DOHH2 (cell line): ENCODE measurements at regions not wholly inside any gene's neighbourhood (a gene's known extent, or its start where the extent isn't known, plus 50 kb on each side); places are given as distances from the start of the nearest gene placed in this dataset.

Experiments
- CTCF ChIP-seq: fragments of 200-600 bp; sonication (generic); IDR thresholded peaks from one replicate; pipeline ENCODE4 v1.5.1; 2014; ENCODE audit warnings: antibody characterized with exemption, mild to moderate bottlenecking, low read depth, low read length; ENCODE audit not compliant: poor library complexity, severe bottlenecking
- EZH2phosphoT487 ChIP-seq: fragments of 200-600 bp; sonication (generic); IDR thresholded peaks from 2 replicates; pipeline ENCODE4 v1.6.1; 2017; ENCODE audit warnings: borderline replicate concordance, mild to moderate bottlenecking, antibody characterized with exemption, low read length, moderate library complexity, mixed read lengths

GRCh38 chr11:129750343-129751292, 65.0 kb upstream of the TMEM45B start:
- TF ChIP-seq CTCF: peak; percentile 95
- no peak for TF ChIP-seq EZH2phosphoT487
